HCT116 (cell line): ENCODE measurements at regions not wholly inside any gene's neighbourhood (a gene's known extent, or its start where the extent isn't known, plus 50 kb on each side); places are given as distances from the start of the nearest gene placed in this dataset.

ENCODE experiments used
- ATAC-seq: fragments of 200-7000 bp; cut with Tn5 transposase; 2 replicates; pipeline ENCODE4 v1.9.1; 2020; ENCODE audit warnings: mild to moderate bottlenecking, moderate library complexity
- BruUV-seq: library from RNA; stranded (reverse); fragments of 400-500 nt; replicated peaks from 2 replicates; lab custom pipeline; 2021; lab: Mats Ljungman, UMichigan
- CTCF ChIA-PET: fragments of 300-600 bp; sonication (Branson Sonifier 250); formaldehyde crosslinking; loops from one replicate; lab custom pipeline; 2021; ENCODE audit warnings: antibody characterized with exemption; lab: Charles Lee
- POLR2A ChIA-PET: fragments of 300-600, 350-600 bp; sonication (Branson Sonifier 250); formaldehyde crosslinking; loops from one replicate; lab custom pipeline; 2021; ENCODE audit warnings: antibody characterized with exemption; lab: Charles Lee
- RAD21 ChIA-PET, 2 experiments: fragments of 300-600 bp; sonication (Branson Sonifier 250); formaldehyde crosslinking; loops; one replicate each; lab custom pipeline; 2023; ENCODE audit warnings: low total read pairs in 2 of 2; ENCODE audit not compliant: uncharacterized antibody in 2 of 2, unreplicated experiment in 2 of 2, low non-redundant PET in 1 of 2; lab: Charles Lee
- DNase-seq: peaks from one replicate; pipeline ENCODE4 v3.0.0-alpha.2; 2010; ENCODE audit warnings: low read depth, low spot score
- H2AFZ ChIP-seq: fragments of 200-600 bp; shearing (Covaris generic), sonication (generic); 2 replicates; pipeline ENCODE4 v1.6.1; 2017; ENCODE audit warnings: low read depth, mixed run types, mixed read lengths, antibody characterized with exemption, low read length; ENCODE audit not compliant: poor library complexity, severe bottlenecking
- H3K27ac ChIP-seq: 2 replicates; pipeline ENCODE4 v1.5.1; 2012; ENCODE audit warnings: low read depth, low read length
- H3K27me3 ChIP-seq: fragments of 200-600 bp; sonication (generic); 2 replicates; pipeline ENCODE4 v1.6.1; 2016; ENCODE audit warnings: mixed run types, low read length, mixed read lengths; ENCODE audit not compliant: insufficient read depth
- H3K36me3 ChIP-seq, 2 experiments: fragments of 200-500 bp in 1 of 2; fragments of 200-600 bp in 1 of 2; sonication (Bioruptor generic) in 1 of 2; sonication (generic) in 1 of 2; 2 replicates each; pipeline versions ENCODE4 v1.5.1 to v1.6.1; 2014 to 2016; ENCODE audit warnings: low read length in 2 of 2, inconsistent platforms in 1 of 2, mixed read lengths in 1 of 2, mixed run types in 1 of 2; ENCODE audit not compliant: insufficient read depth in 2 of 2, control insufficient read depth in 1 of 2
- H3K4me1 ChIP-seq, 2 experiments: fragments of 200-600 bp in 1 of 2; sonication (generic) in 1 of 2; 2 replicates each; pipeline versions ENCODE4 v1.5.1 to v1.6.1; 2012 to 2017; ENCODE audit warnings: low read length in 2 of 2, inconsistent platforms in 1 of 2, mild to moderate bottlenecking in 1 of 2, mixed read lengths in 1 of 2, mixed run types in 1 of 2, moderate library complexity in 1 of 2; ENCODE audit not compliant: insufficient read depth in 2 of 2, control insufficient read depth in 1 of 2
- H3K4me2 ChIP-seq: fragments of 200-600 bp; sonication (generic); 2 replicates; pipeline ENCODE4 v1.6.1; 2017; ENCODE audit warnings: mixed run types, low read length, mixed read lengths
- H3K4me3 ChIP-seq, 2 experiments: fragments of 200-600 bp in 1 of 2; sonication (generic) in 1 of 2; replicated peaks in 1 of 2; 2 replicates each; pipeline ENCODE4 v1.5.1; 2011 to 2016; ENCODE audit warnings: low read length in 2 of 2, control low read depth in 1 of 2, low read depth in 1 of 2, mild to moderate bottlenecking in 1 of 2, mixed read lengths in 1 of 2, mixed run types in 1 of 2
- H3K79me2 ChIP-seq: fragments of 200-600 bp; sonication (generic); 2 replicates; pipeline ENCODE4 v1.6.1; 2017; ENCODE audit warnings: mild to moderate bottlenecking, mixed run types, low read length, moderate library complexity, mixed read lengths; ENCODE audit not compliant: insufficient read depth
- H3K9ac ChIP-seq: fragments of 200-600 bp; sonication (generic); 2 replicates; pipeline ENCODE4 v1.6.1; 2016; ENCODE audit warnings: low read length, mixed read lengths
- H3K9me2 ChIP-seq: fragments of 200-600 bp; sonication (generic), shearing (Covaris generic); 2 replicates; pipeline ENCODE4 v1.6.1; 2017; ENCODE audit warnings: mixed run types, mild to moderate bottlenecking, moderate library complexity; ENCODE audit not compliant: insufficient read depth
- H3K9me3 ChIP-seq, 2 experiments: fragments of 200-500 bp in 1 of 2; fragments of 200-600 bp in 1 of 2; sonication (Bioruptor generic) in 1 of 2; sonication (generic) in 1 of 2; 2 replicates each; pipeline ENCODE4 v1.6.1; 2014 to 2017; ENCODE audit warnings: low read length in 2 of 2, mixed read lengths in 2 of 2, inconsistent platforms in 1 of 2, low read depth in 1 of 2, mild to moderate bottlenecking in 1 of 2, mixed run types in 1 of 2, moderate library complexity in 1 of 2; ENCODE audit not compliant: control insufficient read depth in 1 of 2, insufficient read depth in 1 of 2
- H4K20me1 ChIP-seq: fragments of 200-600 bp; sonication (generic), shearing (Covaris generic); 2 replicates; pipeline ENCODE4 v1.6.1; 2017; ENCODE audit warnings: mixed run types, mild to moderate bottlenecking, moderate library complexity; ENCODE audit not compliant: insufficient read depth
- CEBPB ChIP-seq: IDR thresholded peaks from 2 replicates; pipeline ENCODE4 v1.6.1; 2012; ENCODE audit warnings: low read depth
- EGR1 ChIP-seq: IDR thresholded peaks from 2 replicates; pipeline ENCODE4 v1.6.1; 2012; ENCODE audit warnings: low read depth
- EZH2 ChIP-seq: fragments of 200-600 bp; sonication (generic); IDR thresholded peaks from 2 replicates; pipeline ENCODE4 v1.6.1; 2017; ENCODE audit warnings: antibody characterized with exemption, mixed run types
- EZH2phosphoT487 ChIP-seq: fragments of 200-600 bp; IDR thresholded peaks from 2 replicates; pipeline ENCODE4 v1.6.1; 2018; ENCODE audit warnings: antibody characterized with exemption, borderline replicate concordance
- FOSL1 ChIP-seq: IDR thresholded peaks from 2 replicates; pipeline ENCODE4 v1.6.1; 2012; ENCODE audit warnings: low read depth
- POLR2A ChIP-seq: IDR thresholded peaks from 2 replicates; pipeline ENCODE4 v1.7.0; 2011; ENCODE audit warnings: borderline replicate concordance; ENCODE audit not compliant: insufficient read depth, insufficient read length; ENCODE audit errors: extremely low read depth
- POLR2AphosphoS5 ChIP-seq: IDR thresholded peaks from 2 replicates; pipeline ENCODE4 v1.6.1; 2011; ENCODE audit warnings: mild to moderate bottlenecking, low read depth, low read length, moderate library complexity
- SIN3A ChIP-seq: IDR thresholded peaks from 2 replicates; pipeline ENCODE4 v1.6.1; 2012; ENCODE audit warnings: low read depth
- TCF7L2 ChIP-seq: IDR thresholded peaks from 2 replicates; pipeline ENCODE4 v1.7.0; 2011; ENCODE audit warnings: borderline replicate concordance, inconsistent platforms; ENCODE audit not compliant: insufficient read depth, insufficient read length; ENCODE audit errors: extremely low read depth
- ZFX ChIP-seq: fragments of 450-650 bp; IDR thresholded peaks from 2 replicates; pipeline ENCODE4 v1.6.1; 2017
- intact Hi-C: fragments of 100-400 bp; cut with micrococcal nuclease; formaldehyde crosslinking; loops from 2 replicates; pipeline ENCODE4 v1.10.0; 2022
- TF ChIP-seq, protein P1 (sequence below): IDR thresholded peaks from 2 replicates; pipeline ENCODE4 v1.6.1; 2012; ENCODE audit warnings: low read depth
- TF ChIP-seq, protein P2 (sequence below), 3 experiments: fragments of 200-600 bp in 1 of 3; sonication (generic) in 1 of 3; IDR thresholded peaks in 2 of 3; conservative IDR thresholded peaks in 1 of 3; 2 replicates each; pipeline ENCODE4 v1.5.1; 2012 to 2017; ENCODE audit warnings: low read depth in 2 of 3, low read length in 2 of 3, antibody characterized with exemption in 1 of 3, borderline replicate concordance in 1 of 3, control low read depth in 1 of 3, mild to moderate bottlenecking in 1 of 3, mixed read lengths in 1 of 3, mixed run types in 1 of 3, moderate library complexity in 1 of 3; ENCODE audit not compliant: insufficient read depth in 1 of 3
- TF ChIP-seq, protein P3 (sequence below): IDR thresholded peaks from 2 replicates; pipeline ENCODE4 v1.6.1; 2012

DNA sequence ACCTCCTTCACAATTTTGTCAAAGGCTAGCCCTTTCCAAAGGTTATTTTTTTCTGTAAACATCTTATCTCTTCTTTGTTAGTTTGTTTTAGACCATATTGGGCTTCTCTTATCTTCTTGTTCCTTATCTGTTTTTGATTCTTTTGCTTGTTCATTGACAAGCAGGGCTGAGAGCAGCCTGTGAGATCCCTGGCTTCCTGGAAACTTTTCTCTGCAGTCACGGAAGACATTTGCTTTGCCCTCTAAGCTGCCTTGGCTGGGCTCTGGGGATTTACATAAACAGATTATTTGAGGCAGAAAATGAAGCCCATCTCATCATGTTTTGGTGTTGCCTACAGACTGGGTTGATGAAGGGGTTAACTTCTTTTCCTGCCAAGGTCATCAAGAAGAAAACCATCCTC is 157.4 kb upstream of the AMOT start:
- Histone ChIP-seq H4K20me1 (no peaks in the 10 kb centered on the region), H2AFZ (no peak overlapping the region), H3K9ac (no peak overlapping the region), H3K4me1 (no peaks in the 10 kb centered on the region), H3K79me2 (no peaks in the 10 kb centered on the region), H3K27ac (no peak overlapping the region), H3K9me2 (no peaks in the 10 kb centered on the region), H3K4me3 (no peak overlapping the region), H3K36me3 (no peaks in the 10 kb centered on the region), H3K27me3 (no peaks in the 10 kb centered on the region), H3K9me3 (no peaks in the 10 kb centered on the region), H3K4me2 (no peak overlapping the region)
- ChIA-PET RAD21 (no interaction called here), POLR2A (no interaction called here), CTCF (no interaction called here)
- no peak for ATAC-seq
- BruUV-seq, result no TSS peak
- TF ChIP-seq SIN3A (no peak), EZH2 (no peak), EGR1 (no peak), POLR2A (no peak), TCF7L2 (no peak), EZH2phosphoT487 (no peak), ZFX (no peak), POLR2AphosphoS5 (no peak), CEBPB (no peak), FOSL1 (no peak)
- TF ChIP-seq, protein P1, sequence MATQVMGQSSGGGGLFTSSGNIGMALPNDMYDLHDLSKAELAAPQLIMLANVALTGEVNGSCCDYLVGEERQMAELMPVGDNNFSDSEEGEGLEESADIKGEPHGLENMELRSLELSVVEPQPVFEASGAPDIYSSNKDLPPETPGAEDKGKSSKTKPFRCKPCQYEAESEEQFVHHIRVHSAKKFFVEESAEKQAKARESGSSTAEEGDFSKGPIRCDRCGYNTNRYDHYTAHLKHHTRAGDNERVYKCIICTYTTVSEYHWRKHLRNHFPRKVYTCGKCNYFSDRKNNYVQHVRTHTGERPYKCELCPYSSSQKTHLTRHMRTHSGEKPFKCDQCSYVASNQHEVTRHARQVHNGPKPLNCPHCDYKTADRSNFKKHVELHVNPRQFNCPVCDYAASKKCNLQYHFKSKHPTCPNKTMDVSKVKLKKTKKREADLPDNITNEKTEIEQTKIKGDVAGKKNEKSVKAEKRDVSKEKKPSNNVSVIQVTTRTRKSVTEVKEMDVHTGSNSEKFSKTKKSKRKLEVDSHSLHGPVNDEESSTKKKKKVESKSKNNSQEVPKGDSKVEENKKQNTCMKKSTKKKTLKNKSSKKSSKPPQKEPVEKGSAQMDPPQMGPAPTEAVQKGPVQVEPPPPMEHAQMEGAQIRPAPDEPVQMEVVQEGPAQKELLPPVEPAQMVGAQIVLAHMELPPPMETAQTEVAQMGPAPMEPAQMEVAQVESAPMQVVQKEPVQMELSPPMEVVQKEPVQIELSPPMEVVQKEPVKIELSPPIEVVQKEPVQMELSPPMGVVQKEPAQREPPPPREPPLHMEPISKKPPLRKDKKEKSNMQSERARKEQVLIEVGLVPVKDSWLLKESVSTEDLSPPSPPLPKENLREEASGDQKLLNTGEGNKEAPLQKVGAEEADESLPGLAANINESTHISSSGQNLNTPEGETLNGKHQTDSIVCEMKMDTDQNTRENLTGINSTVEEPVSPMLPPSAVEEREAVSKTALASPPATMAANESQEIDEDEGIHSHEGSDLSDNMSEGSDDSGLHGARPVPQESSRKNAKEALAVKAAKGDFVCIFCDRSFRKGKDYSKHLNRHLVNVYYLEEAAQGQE, result no peak
- TF ChIP-seq, protein P2, sequence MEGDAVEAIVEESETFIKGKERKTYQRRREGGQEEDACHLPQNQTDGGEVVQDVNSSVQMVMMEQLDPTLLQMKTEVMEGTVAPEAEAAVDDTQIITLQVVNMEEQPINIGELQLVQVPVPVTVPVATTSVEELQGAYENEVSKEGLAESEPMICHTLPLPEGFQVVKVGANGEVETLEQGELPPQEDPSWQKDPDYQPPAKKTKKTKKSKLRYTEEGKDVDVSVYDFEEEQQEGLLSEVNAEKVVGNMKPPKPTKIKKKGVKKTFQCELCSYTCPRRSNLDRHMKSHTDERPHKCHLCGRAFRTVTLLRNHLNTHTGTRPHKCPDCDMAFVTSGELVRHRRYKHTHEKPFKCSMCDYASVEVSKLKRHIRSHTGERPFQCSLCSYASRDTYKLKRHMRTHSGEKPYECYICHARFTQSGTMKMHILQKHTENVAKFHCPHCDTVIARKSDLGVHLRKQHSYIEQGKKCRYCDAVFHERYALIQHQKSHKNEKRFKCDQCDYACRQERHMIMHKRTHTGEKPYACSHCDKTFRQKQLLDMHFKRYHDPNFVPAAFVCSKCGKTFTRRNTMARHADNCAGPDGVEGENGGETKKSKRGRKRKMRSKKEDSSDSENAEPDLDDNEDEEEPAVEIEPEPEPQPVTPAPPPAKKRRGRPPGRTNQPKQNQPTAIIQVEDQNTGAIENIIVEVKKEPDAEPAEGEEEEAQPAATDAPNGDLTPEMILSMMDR (IDR thresholded peaks at IDR 0.05 in 2 of 3, conservative IDR thresholded peaks at IDR 0.05 in 1 of 3; ENCODE audit: borderline replicate concordance in 1 of 3, insufficient read depth in 1 of 3, low read depth in 2 of 3, low read length in 2 of 3), result no peak
- TF ChIP-seq, protein P3, sequence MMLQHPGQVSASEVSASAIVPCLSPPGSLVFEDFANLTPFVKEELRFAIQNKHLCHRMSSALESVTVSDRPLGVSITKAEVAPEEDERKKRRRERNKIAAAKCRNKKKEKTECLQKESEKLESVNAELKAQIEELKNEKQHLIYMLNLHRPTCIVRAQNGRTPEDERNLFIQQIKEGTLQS, result no peak
- intact Hi-C loops, result no loop called here
- no peak for DNase-seq
